GM10266 (cell line): ENCODE measurements at regions not wholly inside any gene's neighbourhood (a gene's known extent, or its start where the extent isn't known, plus 50 kb on each side); places are given as distances from the start of the nearest gene placed in this dataset.

Experiments used
- DNase-seq: peaks from one replicate; pipeline ENCODE4 v3.0.0; 2012; ENCODE audit errors: extremely low spot score
- TF ChIP-seq, protein P1 (sequence below): IDR thresholded peaks from 2 replicates; pipeline ENCODE4 v1.5.1; 2012; ENCODE audit warnings: mild to moderate bottlenecking, low read depth; ENCODE audit not compliant: control insufficient read depth, insufficient read depth; ENCODE audit errors: missing control alignments

GRCh38 chr12:103075848-103076247, 118.4 kb downstream of the ASCL1 start:
- TF ChIP-seq, protein P1, sequence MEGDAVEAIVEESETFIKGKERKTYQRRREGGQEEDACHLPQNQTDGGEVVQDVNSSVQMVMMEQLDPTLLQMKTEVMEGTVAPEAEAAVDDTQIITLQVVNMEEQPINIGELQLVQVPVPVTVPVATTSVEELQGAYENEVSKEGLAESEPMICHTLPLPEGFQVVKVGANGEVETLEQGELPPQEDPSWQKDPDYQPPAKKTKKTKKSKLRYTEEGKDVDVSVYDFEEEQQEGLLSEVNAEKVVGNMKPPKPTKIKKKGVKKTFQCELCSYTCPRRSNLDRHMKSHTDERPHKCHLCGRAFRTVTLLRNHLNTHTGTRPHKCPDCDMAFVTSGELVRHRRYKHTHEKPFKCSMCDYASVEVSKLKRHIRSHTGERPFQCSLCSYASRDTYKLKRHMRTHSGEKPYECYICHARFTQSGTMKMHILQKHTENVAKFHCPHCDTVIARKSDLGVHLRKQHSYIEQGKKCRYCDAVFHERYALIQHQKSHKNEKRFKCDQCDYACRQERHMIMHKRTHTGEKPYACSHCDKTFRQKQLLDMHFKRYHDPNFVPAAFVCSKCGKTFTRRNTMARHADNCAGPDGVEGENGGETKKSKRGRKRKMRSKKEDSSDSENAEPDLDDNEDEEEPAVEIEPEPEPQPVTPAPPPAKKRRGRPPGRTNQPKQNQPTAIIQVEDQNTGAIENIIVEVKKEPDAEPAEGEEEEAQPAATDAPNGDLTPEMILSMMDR: no peak
- DNase-seq: no peak

GRCh38 chr12:103077108-103077773, 119.8 kb downstream of the ASCL1 start:
- no peak for DNase-seq
- TF ChIP-seq, protein P1: no peak

- DNase-seq: no peak
- TF ChIP-seq, protein P1: no peak
Measured at GRCh38 chr12:103085541-103085940, 128.1 kb downstream of the ASCL1 start.

- no peak for DNase-seq
- TF ChIP-seq, protein P1: no peak
Measured at GRCh38 chr12:103086471-103086870, 129.0 kb downstream of the ASCL1 start.

- DNase-seq: no peak
- TF ChIP-seq, protein P1: no peak
Measured at GRCh38 chr12:103093499-103094106, 136.1 kb downstream of the ASCL1 start.

- no peak for DNase-seq
- TF ChIP-seq, protein P1: no peak
Measured at GRCh38 chr12:103097496-103097895, 140.0 kb downstream of the ASCL1 start.

- TF ChIP-seq, protein P1: no peak
- no peak for DNase-seq
Measured at GRCh38 chr12:103100257-103100831, 142.9 kb downstream of the ASCL1 start.
